Stimulated activated CD4-positive, alpha-beta T cell treated with anti-CD3 and anti-CD28 coated beads, Interleukin-12 subunit alpha, Interleukin-12 subunit beta, amount 100 ng/mL, for 4 hours (primary cell): ENCODE measurements at regions not wholly inside any gene's neighbourhood (a gene's known extent, or its start where the extent isn't known, plus 50 kb on each side); places are given as distances from the start of the nearest gene placed in this dataset.
"Not testable (repeated sequence)": the region's sequence is repeated elsewhere in the genome, so short reads cannot be mapped to it uniquely, and the experiment has no call there.

ENCODE experiments used
- DNase-seq: peaks from one replicate; pipeline ENCODE4 v3.0.0-alpha.2; 2020

DNA sequence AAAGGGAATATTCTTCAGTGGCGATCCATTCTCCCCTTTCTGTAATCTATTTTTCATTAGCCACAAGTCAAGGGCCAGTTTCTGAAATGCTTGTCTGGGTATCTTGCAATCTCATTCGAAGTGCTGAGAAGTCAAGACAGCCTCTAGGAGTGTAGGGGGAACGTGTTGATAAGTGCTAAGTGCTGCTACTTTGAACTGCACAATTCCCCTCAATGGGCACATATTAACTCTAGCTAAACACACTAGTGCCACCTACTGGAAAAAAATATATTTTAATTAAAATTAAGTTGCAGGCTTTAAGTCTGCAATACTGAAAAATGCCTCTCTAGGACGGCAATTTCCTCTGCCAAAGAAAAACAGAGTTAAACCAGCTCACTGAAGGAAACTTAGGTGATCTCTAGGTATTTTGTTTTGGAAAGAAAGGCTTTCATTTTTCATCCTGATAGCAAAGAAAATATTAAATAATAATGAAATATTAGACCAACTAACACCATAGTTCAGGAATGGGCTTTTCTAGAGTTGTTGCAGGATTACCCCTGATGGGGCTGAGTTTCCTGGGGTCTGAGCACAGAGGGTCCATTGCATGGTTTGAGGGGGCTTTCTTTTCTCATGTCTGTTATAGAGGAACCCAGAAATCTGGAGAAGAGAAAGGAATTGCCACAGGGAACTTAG, 181.9 kb upstream of the KBTBD8 start:
- no peak for DNase-seq

DNA sequence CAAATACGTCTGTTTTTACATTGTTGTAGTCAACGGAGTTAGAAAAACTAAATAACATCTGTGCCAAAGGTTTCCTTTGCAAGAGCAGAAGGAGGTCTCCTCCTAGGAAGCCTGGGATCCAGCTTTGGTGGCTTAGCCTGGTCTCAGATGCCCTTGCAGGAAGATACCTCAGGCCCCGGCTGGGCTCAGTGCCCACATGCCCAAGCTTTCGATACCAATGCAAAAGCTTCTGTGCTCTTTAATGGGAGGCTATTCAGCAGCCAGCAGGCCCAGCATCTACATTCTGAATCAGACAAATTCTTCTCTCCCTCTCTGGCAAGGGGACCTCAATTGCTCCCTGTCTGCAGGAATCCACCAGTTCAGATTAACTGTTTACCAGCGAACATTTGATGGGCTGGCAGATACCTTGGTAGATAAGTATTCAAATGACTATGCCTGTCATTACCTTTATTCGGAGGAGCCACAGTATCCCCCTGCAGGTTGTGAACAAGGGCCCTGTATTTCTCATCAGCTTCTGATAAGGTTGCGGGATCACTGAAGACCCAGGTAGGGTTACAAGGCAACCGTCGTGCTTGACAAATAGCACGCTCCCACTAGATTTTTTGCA, 180.1 kb upstream of the KBTBD8 start:
- DNase-seq: no peak

DNA sequence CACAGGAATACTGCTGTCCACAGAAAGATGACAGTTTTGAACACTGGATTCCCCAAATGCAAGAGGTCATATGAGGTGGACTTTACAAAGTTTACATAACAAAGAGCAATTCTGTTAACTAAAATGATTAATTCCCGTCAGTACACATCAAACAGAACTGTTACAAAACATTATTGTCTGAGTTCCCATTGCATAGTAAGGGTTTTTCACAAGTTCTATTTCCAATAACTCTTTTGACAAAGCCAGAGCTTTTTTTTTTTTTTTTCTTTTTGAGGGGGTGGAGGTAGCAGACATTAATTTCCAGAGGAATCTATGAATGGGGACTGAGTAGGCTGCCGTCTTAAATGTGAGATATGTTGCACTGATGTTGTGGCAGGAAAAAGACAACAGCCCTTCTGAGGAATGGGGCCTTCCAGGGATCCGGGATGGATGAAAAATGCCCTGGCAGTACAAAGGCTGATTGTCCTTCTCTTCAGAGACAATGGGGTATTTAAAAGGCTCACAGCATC, 178.1 kb upstream of the KBTBD8 start:
- no peak for DNase-seq

DNA sequence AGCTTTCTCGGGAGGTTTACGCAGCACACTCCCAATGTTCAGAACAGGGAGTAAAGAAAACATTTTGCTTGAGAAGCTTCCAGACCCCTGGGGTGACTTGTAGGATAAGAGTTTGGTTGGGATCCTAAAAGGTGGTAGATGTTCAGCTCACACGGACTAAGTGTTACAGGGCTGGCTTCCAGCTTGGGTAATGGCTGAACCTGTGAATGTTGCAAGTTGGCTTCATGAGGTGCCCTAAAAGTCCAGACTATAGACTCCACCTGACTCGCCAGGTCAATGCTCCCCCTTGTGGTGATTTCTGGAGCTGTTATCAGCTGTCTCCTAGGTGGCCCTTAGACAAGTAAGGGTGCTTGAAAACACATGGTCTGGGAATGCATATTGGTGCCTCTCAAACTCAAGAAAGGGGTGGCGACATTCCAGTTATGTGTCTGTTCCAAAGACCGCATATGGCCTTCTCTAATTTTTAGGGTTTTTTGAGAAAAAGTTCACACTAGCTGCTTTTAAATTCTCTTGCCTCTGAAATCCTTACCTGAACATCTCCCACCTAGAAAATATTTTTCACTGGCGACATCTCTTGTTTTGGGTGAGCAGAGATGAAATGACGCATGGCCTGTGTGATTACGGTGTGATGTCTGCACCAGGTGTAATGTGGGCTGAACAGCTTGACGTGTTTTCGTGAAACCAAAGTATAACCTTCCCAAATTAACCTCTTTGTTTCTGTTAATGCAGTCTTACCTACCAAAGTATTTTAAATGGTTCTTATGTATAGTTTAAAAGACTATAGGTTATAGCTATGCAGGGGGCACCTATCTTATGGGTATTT, 175.7 kb upstream of the KBTBD8 start:
- peak; percentile 58 for DNase-seq

DNA sequence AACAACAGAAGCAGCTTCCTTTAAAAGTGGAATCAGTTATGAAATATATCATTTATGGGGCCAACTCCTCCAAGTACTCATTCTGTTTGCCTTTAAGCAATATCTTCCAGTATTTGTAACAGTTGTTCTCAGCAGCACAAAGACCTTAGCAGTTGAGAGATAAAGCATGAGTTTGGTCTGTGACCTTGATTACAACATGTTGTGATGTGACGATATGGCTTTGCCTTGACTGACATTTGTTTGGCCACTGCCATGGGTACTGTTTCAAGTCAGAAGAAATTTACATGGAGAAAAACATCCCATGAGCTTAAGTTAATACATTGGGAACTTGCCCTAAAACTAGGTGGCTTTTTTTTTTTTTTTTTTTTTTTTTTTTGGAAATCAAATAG, 175.1 kb upstream of the KBTBD8 start:
- no peak for DNase-seq

DNA sequence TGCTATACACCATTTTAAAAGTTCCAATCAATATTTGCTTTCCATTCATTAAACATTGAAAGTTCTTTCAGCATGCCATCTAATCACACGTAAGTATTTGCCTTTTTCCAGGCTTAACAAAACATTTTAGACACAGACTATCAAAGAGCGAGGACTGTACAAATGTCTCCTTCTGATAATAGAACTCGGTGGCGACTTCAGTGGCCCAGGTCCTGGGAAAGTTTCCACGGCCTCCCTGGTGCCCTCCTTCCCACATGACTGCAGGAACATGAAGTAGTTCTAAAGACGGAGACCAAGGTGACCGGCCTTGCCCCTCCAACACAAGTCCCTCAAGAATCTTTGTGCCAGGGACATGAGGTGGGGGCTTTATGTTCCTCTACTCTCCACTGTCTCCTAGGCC, 174.6 kb upstream of the KBTBD8 start:
- no peak for DNase-seq

DNA sequence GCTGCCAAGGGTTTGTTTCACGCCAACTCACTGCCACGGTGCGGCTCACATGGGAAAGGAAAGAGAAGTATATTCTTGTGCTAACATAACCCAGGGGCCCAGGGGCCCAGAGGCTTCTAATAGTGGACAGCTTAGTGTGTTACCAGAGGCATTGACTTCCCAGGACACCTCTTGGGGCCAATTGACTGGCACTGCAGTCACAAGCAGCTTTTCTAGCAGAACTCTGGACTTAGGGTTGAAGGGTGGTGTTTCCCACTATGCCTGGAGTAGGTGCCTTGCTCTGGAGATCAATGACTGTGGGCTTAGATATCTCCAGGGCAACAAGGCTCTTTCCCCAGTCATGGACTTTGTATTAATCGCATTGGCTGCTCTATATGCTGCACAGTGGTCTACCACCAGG, 172.7 kb upstream of the KBTBD8 start:
- DNase-seq: no peak

DNA sequence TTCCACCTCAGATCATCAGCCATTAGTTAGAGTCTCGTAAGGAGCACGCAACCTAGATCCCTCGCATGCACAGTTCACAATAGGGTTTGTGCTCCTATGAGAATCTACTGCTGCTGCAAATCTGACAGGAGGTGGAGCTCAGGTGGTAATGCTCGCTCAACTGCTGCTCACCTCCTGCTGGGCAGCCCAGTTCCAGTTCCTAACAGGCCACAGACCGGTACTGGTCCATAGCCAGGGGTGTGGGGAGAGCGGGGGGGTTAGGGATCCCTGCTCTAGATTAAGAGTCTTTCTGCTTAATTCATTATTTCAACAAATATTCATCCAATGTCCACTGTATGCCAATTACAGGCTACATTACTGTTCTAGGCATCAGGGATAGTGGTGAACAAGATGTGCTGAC, 170.4 kb upstream of the KBTBD8 start:
- DNase-seq: no peak

DNA sequence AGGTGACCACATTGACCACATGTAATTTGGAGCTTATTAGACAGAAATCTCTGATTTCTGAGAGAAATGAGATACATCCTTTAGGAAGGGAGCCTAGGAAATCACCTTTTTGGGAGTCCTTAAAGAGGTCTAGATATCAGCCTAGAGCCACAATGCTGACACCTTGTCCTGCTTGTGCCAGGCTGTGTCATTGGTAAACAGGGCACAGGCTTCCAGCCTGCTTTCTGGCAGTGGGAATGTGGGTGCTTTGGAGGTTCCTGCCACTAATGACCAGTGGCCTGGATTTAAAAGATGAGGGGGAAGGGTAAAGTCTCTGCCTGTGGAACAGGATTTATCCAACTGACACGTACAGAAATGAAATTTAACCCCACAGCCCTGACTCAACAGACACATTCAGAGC, 169.8 kb upstream of the KBTBD8 start:
- DNase-seq: no peak

DNA sequence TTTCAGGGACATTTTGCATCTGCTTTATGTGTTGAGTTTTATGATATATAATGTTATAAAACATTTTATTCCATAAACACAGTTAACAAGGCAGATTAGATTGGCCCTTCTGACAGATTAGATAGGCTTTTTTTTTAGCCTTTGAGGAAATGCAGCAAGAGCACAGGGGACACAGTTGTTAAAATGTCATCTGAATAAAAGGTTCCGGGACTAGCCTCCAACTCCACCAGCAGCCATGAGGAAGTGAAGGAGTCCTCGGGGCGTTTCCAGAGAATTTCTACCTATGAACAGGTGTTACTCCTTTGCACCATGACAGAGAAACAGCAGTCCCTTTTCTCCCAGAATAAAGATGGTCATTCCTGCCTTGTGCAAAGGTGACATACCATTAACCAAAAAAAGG, 167.8 kb upstream of the KBTBD8 start:
- DNase-seq: no peak

DNA sequence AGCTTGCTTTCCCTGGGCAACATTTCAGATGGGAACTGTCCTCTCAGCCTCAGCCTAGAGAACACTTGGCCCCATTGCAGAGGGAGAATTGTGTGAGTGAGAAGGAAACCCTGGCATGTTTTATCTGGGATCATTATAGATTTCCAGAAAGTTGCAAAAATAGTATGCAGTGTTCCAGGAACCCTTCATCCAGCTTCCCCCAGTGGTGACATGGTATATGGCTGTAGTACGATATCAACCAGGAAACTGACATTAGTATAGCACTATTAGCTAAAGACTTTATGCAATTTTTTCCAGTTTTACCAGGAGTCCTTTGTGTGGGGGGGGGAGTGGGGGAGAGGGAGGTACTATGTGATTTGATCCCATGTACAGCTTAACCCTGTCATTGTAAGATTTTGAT, 166.2 kb upstream of the KBTBD8 start:
- DNase-seq: no peak

DNA sequence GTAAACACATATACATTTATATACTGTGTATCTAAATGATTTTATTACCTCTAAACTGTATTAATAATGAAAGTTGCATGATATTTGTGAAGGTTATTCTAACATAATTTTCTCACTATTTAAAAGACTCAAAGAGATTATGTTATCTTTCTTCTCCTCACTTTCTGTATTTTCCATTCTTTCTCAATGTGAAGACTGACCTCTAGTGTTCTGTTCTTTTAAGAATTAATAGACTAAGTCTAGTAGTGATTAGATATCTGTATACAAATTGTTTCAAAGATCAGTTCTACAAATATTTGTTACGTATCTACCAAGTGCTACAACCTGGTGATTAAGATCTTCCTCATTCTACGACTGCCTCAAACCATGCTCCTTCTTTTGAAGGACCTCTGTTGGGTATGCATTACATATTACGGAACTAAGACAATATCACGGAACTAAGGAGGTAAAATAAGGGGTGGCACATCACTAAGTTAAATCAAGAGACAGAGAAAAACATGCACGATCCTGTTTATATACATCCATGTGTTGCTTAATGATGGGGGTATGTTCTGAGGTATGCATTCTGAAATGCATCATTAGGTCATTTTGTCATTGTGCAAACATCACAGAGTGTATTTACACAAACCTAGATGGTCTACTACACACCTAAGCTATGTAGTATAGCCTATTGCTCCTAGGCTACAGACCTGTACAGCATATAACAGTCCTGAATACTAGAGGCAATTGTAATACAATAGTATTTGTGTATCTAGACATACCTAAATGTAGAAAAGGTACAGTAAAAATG, 161.5 kb upstream of the KBTBD8 start:
- no peak for DNase-seq

DNA sequence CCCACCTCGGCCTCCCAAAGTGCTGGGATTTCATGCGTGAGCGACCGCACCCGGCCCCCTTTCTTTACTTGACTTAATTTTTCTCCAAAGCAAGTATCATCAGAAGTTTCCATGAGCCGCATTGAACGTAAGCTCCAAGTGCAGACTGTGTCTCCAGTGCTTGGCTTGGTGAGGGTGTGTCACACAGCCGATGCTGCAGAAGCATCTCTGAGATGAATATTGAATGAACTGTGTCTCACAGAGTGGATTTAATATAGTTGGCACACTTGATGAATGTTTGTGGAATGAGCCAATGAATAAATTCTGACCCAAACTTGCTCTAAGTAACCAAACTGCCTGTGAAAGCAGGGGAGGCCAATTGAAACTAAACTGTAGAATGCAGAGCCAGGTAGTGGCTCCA, 159.4 kb upstream of the KBTBD8 start:
- DNase-seq: no peak

DNA sequence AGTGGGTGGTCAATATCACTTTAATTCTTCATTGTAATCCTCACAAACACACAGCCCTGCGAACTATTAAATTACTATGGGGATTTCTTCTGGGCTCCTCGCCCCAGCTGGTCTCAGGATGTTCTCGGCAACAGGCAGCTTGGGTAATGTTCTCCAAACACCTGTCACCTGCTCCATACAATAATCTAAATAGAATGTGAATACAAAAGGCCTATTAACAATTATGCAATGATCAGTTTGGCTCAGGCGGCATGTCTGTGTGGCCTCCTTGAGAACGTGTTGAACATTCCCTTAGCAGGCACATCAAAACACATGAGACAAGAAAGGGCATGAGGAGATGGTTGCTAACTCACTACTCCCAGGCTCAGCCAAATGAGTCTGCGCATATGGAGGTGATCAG, 158.6 kb upstream of the KBTBD8 start:
- no peak for DNase-seq

DNA sequence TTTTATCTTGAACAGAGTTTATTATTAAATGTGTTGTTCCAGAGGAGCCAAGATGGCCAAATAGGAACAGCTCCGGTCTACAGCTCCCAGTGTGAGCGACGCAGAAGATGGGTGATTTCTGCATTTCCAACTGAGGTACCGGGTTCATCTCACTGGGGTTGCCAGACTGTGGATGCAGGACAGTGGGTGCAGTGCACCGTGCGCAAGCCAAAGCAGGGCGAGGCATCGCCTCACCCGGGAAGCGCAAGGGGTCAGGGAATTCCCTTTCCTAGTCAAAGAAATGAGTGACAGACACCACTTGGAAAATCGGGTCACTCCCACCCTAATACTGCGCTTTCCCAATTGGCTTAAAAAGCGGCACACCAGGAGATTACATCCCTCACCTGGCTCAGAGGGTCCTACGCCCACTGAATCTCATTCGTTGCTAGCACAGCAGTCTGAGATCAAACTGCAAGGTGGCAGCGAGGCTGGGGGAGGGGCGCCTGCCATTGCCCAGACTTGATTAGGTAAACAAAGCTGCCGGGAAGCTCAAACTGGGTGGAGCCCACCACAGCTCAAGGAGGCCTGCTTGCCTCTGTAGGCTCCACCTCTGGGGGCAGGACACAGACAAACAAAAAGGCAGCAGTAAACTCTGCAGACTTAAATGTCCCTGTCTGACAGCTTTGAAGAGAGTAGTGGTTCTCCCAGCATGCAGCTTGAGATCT, 155.2 kb upstream of the KBTBD8 start:
- DNase-seq: not testable (repeated sequence)

DNA sequence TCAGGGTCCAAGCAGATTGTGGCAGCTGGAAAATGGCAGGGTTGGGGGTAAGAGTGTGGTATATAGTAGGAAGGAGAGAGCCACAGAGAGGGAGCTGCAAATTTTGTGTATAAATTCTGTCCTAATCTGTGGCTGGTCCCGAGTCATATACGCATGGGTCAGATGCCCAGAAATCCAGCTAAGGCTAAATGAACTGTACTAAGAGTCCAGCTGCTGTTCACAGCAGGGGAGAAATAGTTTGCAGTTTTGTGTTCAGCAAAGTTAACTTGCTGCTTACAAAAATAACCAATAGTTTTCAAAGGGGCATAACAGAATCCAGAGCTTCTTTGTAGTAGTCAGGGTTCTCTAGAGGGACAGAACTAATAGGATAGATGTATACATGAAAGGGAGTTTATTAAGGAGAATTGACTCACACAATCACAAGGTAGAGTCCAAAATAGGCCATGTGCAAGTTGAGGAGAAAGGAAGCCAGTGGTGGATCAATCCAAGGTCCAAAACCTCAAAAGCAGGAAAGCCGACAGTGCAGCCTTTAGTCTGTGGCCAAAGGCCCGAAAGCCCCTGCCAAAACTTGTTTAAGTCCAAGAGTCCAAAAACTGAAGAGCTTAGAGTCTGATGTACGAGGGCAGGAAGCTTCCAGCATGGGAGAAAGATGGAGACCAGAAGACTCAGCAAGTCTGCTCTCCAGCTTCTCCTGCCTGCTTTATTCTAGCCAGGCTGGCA, 146.1 kb upstream of the KBTBD8 start:
- no peak for DNase-seq

DNA sequence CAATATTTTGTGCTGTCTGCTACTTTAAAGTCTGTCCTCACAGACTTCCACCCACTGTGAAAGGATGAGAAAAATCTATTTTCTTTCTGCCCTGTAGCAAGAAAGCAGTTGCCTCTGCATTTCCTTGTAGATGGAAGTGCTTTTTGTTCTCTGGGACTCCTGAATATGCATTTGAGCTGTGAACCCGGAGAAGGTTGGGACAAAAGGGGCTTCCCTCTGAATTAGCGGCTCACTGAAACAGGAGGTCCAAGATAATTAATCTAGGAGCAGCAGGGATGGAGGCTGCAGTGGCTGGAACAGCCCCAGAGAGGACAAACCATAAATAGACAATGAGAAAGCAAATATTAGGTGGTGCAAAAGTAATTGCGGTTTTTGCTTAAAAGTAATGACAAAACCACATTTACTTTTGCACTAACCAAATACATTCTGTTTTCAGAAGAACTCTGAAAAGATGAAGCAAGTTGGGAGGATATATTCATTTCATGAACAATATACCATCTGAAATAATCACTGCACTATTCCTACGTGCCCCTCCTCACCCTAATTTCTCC, 143.4 kb upstream of the KBTBD8 start:
- no peak for DNase-seq

DNA sequence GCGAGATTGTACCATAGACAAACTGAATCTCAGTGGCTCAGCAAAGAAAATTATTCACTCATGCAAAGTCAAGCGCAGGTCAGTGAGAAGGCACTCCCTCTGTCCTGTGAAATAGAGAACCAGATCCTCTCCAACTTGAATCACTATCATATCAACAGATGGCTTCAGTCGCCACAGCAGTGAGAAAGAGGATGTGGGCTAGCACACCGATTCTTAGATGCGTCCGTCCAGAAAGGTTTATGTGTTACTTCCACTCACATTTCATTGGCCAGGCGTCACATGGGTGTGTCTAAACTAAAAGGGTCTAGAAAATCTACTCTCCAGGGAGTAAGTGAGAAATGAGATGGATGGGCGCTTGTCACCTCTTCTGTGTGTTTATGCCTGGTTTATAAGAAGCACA, 141.6 kb upstream of the KBTBD8 start:
- DNase-seq: no peak

DNA sequence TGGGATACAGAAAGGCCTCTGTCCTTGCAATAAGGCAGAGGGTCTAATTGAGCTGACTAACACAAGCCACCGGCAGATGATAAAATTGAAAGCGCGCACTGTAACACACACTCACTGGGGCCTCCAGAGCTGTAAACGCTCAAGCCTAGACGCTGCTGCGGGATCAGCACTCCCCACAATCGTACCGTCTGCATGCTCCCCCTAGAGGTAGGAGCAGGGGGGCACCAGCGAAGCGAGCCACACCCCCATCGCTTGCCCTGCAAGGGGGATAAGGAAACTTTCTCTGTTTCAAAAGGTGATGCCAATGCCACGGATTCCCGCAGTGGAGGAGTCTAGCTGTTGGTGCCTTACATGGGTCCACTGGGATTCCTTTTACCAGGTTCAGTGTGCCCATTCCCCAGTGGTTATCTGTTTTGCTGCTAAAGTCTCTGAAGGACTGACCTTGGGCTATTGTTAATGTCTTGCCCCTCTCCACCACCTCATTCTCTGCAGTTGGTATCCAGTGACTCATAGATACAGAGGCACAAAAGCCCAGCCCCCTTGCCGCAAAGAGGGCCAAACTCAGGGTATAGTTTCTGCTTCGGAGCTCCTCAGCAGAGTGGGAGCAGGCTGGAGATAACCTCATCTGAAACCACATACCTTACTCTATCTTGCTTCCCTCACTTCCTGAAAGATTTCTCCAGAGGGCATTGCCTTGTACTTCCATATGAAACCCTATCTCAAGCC, 139.3 kb upstream of the KBTBD8 start:
- DNase-seq: no peak

DNA sequence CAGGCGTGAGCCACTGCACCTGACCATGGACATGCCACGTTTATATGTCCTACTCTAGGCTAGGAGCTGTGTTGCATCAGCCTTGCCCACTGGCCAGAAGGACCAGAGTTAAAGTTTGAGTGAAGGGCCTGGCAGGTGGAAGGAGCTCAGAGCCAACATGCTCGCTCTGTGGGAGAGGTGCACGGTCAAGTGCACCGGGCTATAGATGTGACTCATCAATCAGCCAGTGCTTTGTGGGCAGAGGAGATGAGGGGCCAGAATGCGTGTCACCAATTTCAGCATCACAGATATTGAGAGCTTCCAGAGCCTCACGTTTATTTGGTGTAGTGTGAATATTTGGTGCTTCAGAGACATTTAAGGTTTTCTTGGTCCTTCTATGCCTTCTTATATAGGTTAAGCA, 137.3 kb upstream of the KBTBD8 start:
- DNase-seq: no peak
